DOHH2 (cell line): ENCODE measurements at regions not wholly inside any gene's neighbourhood (a gene's known extent, or its start where the extent isn't known, plus 50 kb on each side); places are given as distances from the start of the nearest gene placed in this dataset.

Experiments
- CTCF ChIP-seq: fragments of 200-600 bp; sonication (generic); IDR thresholded peaks from one replicate; pipeline ENCODE4 v1.5.1; 2014; ENCODE audit warnings: antibody characterized with exemption, mild to moderate bottlenecking, low read depth, low read length; ENCODE audit not compliant: poor library complexity, severe bottlenecking
- EZH2phosphoT487 ChIP-seq: fragments of 200-600 bp; sonication (generic); IDR thresholded peaks from 2 replicates; pipeline ENCODE4 v1.6.1; 2017; ENCODE audit warnings: borderline replicate concordance, mild to moderate bottlenecking, antibody characterized with exemption, low read length, moderate library complexity, mixed read lengths

GRCh38 chr2:41149054-41149453 lies 697.2 kb upstream of the SLC8A1 start:
- TF ChIP-seq CTCF (no peak), EZH2phosphoT487 (no peak)
